Muscle layer of duodenum (tissue), 2 donors: ENCODE measurements at regions not wholly inside any gene's neighbourhood (a gene's known extent, or its start where the extent isn't known, plus 50 kb on each side); places are given as distances from the start of the nearest gene placed in this dataset.
"Not testable (repeated sequence)": the region's sequence is repeated elsewhere in the genome, so short reads cannot be mapped to it uniquely, and the experiment has no call there.

Experiments
- H3K27ac ChIP-seq: one replicate; pipeline ENCODE4 v1.7.0; 2013; ENCODE audit warnings: mild to moderate bottlenecking, low read length
- H3K27me3 ChIP-seq: one replicate; pipeline ENCODE4 v1.7.0; 2013; ENCODE audit warnings: low read depth, mild to moderate bottlenecking, control low read depth, low read length
- H3K36me3 ChIP-seq, 2 donors: one replicate each; pipeline ENCODE4 v1.7.0; 2013; ENCODE audit warnings: low read length in 2 of 2, control low read depth in 1 of 2, mild to moderate bottlenecking in 1 of 2; ENCODE audit not compliant: insufficient read depth in 2 of 2, control insufficient read depth in 1 of 2
- H3K4me1 ChIP-seq, 2 donors: one replicate each; pipeline ENCODE4 v1.7.0; 2013; ENCODE audit warnings: low read length in 2 of 2, mild to moderate bottlenecking in 2 of 2, control low read depth in 1 of 2, moderate library complexity in 1 of 2; ENCODE audit not compliant: insufficient read depth in 2 of 2, control insufficient read depth in 1 of 2
- H3K4me3 ChIP-seq, 2 donors: one replicate each; pipeline ENCODE4 v1.7.0; 2013; ENCODE audit warnings: low read length in 2 of 2, low read depth in 1 of 2, mild to moderate bottlenecking in 1 of 2
- H3K9me3 ChIP-seq, 2 donors: one replicate each; pipeline ENCODE4 v1.7.0; 2013; ENCODE audit warnings: low read length in 2 of 2, control low read depth in 1 of 2, mild to moderate bottlenecking in 1 of 2; ENCODE audit not compliant: control insufficient read depth in 1 of 2
- donor health status: healthy.

- Histone ChIP-seq H3K27me3 (no peaks in the 10 kb centered on the region), H3K27ac (no peak overlapping the region), H3K4me3 (no peak overlapping the region), H3K9me3 (peaks cover 0 to 2% of the 10 kb centered on the region in 2 donors), H3K36me3 (no peaks in the 10 kb centered on the region), H3K4me1 (no peaks in the 10 kb centered on the region)
Measured at GRCh38 chr18:51330739-51331138, 133.3 kb upstream of the MEX3C start.

GRCh38 chr18:51337406-51337805 is 139.9 kb upstream of the MEX3C start:
- no peaks in the 10 kb centered on the region for H3K36me3 ChIP-seq
- no peak overlapping the region for H3K27ac ChIP-seq
- no peaks in the 10 kb centered on the region for H3K27me3 ChIP-seq
- no peaks in the 10 kb centered on the region for H3K4me1 ChIP-seq
- no peak overlapping the region for H3K4me3 ChIP-seq
- no peaks in the 10 kb centered on the region for H3K9me3 ChIP-seq

GRCh38 chr18:51339856-51340255 is 142.4 kb upstream of the MEX3C start:
- no peaks in the 10 kb centered on the region for H3K36me3 ChIP-seq
- H3K9me3 ChIP-seq = peaks cover 0 to 6% of the 10 kb centered on the region in 2 donors
- H3K27ac ChIP-seq = no peak overlapping the region
- no peaks in the 10 kb centered on the region for H3K27me3 ChIP-seq
- H3K4me1 ChIP-seq = no peaks in the 10 kb centered on the region
- no peak overlapping the region for H3K4me3 ChIP-seq

- Histone ChIP-seq H3K27me3 (no peaks in the 10 kb centered on the region), H3K36me3 (no peaks in the 10 kb centered on the region), H3K4me3 (no peak overlapping the region), H3K27ac (no peak overlapping the region), H3K4me1 (no peaks in the 10 kb centered on the region), H3K9me3 (peaks cover 0 to 6% of the 10 kb centered on the region in 2 donors)
Measured at GRCh38 chr18:51340332-51340731, 142.9 kb upstream of the MEX3C start.

GRCh38 chr18:51342815-51343214 is 145.3 kb upstream of the MEX3C start:
- Histone ChIP-seq H3K4me1 (no peaks in the 10 kb centered on the region), H3K27ac (no peak overlapping the region), H3K4me3 (no peak overlapping the region), H3K27me3 (no peaks in the 10 kb centered on the region), H3K36me3 (no peaks in the 10 kb centered on the region), H3K9me3 (peaks cover 0 to 6% of the 10 kb centered on the region in 2 donors)

GRCh38 chr18:51345848-51346391 is 148.4 kb upstream of the MEX3C start:
- no peaks in the 10 kb centered on the region for H3K4me1 ChIP-seq
- H3K36me3 ChIP-seq = no peaks in the 10 kb centered on the region
- no peaks in the 10 kb centered on the region for H3K27me3 ChIP-seq
- H3K4me3 ChIP-seq = no peak overlapping the region
- peaks cover 0 to 6% of the 10 kb centered on the region in 2 donors for H3K9me3 ChIP-seq
- no peak overlapping the region for H3K27ac ChIP-seq

- H3K9me3 ChIP-seq = peaks cover 0 to 6% of the 10 kb centered on the region in 2 donors
- H3K4me3 ChIP-seq = no peak overlapping the region
- H3K27me3 ChIP-seq = no peaks in the 10 kb centered on the region
- H3K27ac ChIP-seq = no peak overlapping the region
- H3K36me3 ChIP-seq = no peaks in the 10 kb centered on the region
- H3K4me1 ChIP-seq = no peaks in the 10 kb centered on the region
Measured at GRCh38 chr18:51346404-51346803, 148.9 kb upstream of the MEX3C start.

- no peaks in the 10 kb centered on the region for H3K4me1 ChIP-seq
Measured at GRCh38 chr18:51350081-51350480, 152.6 kb upstream of the MEX3C start.

GRCh38 chr18:51355841-51356240 is 158.4 kb upstream of the MEX3C start:
- Histone ChIP-seq H3K27me3 (no peaks in the 10 kb centered on the region), H3K36me3 (no peaks in the 10 kb centered on the region), H3K4me1 (no peaks in the 10 kb centered on the region), H3K9me3 (no peaks in the 10 kb centered on the region), H3K4me3 (no peak overlapping the region), H3K27ac (no peak overlapping the region)

More at GRCh38 chr18:51350081-51350480, 152.6 kb upstream of the MEX3C start:
- Histone ChIP-seq H3K9me3 (no peaks in the 10 kb centered on the region), H3K27me3 (no peaks in the 10 kb centered on the region), H3K27ac (no peak overlapping the region), H3K36me3 (no peaks in the 10 kb centered on the region), H3K4me3 (no peak overlapping the region)

- H3K9me3 ChIP-seq, H3K27me3 ChIP-seq, H3K4me1 ChIP-seq, H3K27ac ChIP-seq, H3K4me3 ChIP-seq, H3K36me3 ChIP-seq: not testable (repeated sequence)
Measured at GRCh38 chr18:51360301-51360700, 162.8 kb upstream of the MEX3C start.

- peaks cover 0 to 4% of the 10 kb centered on the region in 2 donors for H3K4me1 ChIP-seq
- H3K9me3 ChIP-seq = no peaks in the 10 kb centered on the region
- H3K27ac ChIP-seq = no peak overlapping the region
- H3K27me3 ChIP-seq = no peaks in the 10 kb centered on the region
- H3K4me3 ChIP-seq = no peak overlapping the region
- no peaks in the 10 kb centered on the region for H3K36me3 ChIP-seq
Measured at GRCh38 chr18:51361130-51361860, 163.8 kb upstream of the MEX3C start.

GRCh38 chr18:51363384-51363783 is 165.9 kb upstream of the MEX3C start:
- Histone ChIP-seq H3K36me3 (no peaks in the 10 kb centered on the region), H3K27me3 (no peaks in the 10 kb centered on the region), H3K4me3 (no peak overlapping the region), H3K27ac (no peak overlapping the region), H3K4me1 (peaks cover 0 to 4% of the 10 kb centered on the region in 2 donors), H3K9me3 (no peaks in the 10 kb centered on the region)
